NCI-H1105 treated with DMSO at 0.1 percent for 48 hours (cell line): ENCODE measurements at regions not wholly inside any gene's neighbourhood (a gene's known extent, or its start where the extent isn't known, plus 50 kb on each side); places are given as distances from the start of the nearest gene placed in this dataset.

Experiments
- DNase-seq: peaks from one replicate; lab custom pipeline; 2025; lab: John Stamatoyannopoulos, UW

DNA sequence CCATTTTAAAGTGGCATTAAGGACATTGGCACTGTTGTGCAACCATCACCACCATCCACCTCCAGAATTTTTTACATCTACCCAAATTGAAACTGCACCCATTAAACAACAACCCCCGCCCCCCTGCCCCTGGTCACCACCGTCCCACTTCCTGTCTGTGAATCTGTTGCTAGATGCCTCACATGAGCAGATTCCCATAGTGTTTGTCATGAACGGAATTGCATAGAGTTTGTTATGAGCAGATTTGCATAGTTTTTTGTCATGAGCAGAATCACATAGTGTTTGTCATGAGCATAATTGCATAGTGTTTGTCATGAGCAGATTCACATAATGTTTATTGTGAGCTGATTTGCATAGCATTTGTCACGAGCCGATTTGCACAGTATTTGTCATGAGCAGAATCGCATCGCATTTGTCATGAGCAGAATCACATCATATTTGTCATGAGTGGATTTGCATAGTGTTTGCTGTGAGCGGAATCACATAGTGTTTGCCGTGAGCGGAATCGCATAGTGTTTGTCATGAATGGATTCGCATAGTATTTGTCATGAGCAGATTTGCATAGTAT, 54.0 kb upstream of the GTF3A start:
- DNase-seq: no peak

DNA sequence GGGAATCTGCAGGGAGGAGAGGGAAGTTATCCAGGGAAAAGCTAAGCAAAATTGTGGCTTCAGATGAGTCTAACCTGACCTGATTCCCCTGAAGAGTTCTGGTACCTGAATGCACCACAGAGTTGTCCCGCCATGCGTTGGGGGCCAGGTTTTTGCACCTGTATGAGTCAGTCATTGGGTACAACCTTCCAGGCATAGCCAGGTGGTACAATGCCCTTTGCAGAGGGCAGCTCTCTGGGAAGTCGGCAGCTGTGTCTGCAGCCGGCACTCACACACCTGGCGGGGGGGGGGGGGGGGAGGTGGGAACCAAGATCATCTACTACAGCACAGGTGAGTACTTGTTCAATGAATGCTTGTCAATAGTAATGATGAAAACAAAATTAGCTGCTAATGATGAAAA, 52.5 kb upstream of the GTF3A start:
- peak; percentile 79 for DNase-seq

DNA sequence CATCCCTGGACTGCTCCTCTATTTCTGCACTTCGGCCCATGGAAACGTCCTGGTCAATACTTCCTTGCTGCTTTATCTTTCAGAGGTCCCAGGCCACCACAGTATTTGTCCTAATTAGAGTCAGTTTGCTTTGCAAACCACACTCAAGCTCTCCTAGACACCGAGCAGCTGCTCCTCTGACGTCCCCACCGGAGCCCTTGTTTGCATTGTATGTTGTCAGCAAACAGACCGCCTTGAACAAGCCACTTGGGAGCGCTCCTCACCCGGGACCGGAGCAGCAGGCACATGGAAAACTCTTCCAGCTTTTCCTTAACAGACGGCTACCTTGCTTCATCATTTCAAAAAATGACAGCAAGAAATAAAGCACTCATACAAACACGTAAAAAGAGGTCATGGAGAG, 51.5 kb upstream of the GTF3A start:
- peak; percentile 65 for DNase-seq

DNA sequence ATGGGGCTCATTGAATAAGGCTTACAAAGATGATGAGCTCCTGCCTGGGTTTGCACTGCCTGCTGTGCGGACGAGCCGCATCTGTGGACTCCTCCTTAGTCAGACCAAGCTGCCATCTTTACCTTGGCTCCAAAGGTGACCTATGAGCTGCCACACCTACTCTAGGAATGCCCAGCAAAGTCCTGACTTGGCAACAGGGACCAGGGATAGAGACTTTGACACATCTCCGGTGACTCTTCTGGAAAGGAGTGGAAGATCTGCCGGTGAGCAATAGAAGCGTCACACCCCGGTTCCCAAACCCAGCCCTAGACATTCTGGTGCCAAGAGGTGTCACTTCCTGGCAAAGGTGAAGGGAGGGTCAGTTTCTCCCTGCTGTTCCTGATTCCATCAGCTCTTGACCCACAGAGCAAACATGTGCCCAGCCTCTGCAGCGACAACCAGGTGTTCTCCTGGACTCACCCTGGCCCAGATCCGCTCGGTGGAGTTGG, 50.2 kb upstream of the GTF3A start:
- no peak for DNase-seq
